Mammary epithelial cell (primary cell): ENCODE measurements at regions not wholly inside any gene's neighbourhood (a gene's known extent, or its start where the extent isn't known, plus 50 kb on each side); places are given as distances from the start of the nearest gene placed in this dataset.
"Not testable (repeated sequence)": the region's sequence is repeated elsewhere in the genome, so short reads cannot be mapped to it uniquely, and the experiment has no call there.

Experiments used
- CTCF ChIP-seq, 2 donors: IDR thresholded peaks in 1 of 2; conservative IDR thresholded peaks in 1 of 2; 2 replicates each; pipeline ENCODE4 v1.5.1; 2011 to 2012; ENCODE audit warnings: inconsistent platforms in 2 of 2, low read length in 2 of 2, mild to moderate bottlenecking in 2 of 2, control low read depth in 1 of 2, low read depth in 1 of 2; ENCODE audit not compliant: insufficient read depth in 1 of 2; ENCODE audit errors: extremely low read depth in 1 of 2
- EZH2 ChIP-seq: IDR thresholded peaks from 2 replicates; pipeline ENCODE4 v1.6.1; 2012; ENCODE audit warnings: low read length, inconsistent platforms, borderline replicate concordance

GRCh38 chr5:159524279-159524678, 194.0 kb upstream of the IL12B start:
- not testable (repeated sequence) for TF ChIP-seq CTCF (conservative IDR thresholded peaks at IDR 0.05 in 1 of 2, IDR thresholded peaks at IDR 0.05 in 1 of 2; ENCODE audit: extremely low read depth in 1 of 2, insufficient read depth in 1 of 2, low read depth in 1 of 2, low read length in 2 of 2); EZH2
